SJCRH30 (cell line): ENCODE measurements at regions not wholly inside any gene's neighbourhood (a gene's known extent, or its start where the extent isn't known, plus 50 kb on each side); places are given as distances from the start of the nearest gene placed in this dataset.
"Not testable (repeated sequence)": the region's sequence is repeated elsewhere in the genome, so short reads cannot be mapped to it uniquely, and the experiment has no call there.

Experiments used
- DNase-seq, 2 experiments: peaks; one replicate each; pipeline ENCODE4 v3.0.0-alpha.2; 2015 to 2020
- H3K27ac ChIP-seq: fragments of 250-450 bp; sonication (Bioruptor Pico); 2 replicates; pipeline ENCODE4 v1.5.1; 2020; ENCODE audit warnings: mild to moderate bottlenecking, moderate library complexity
- H3K27me3 ChIP-seq: fragments of 250-450 bp; sonication (Bioruptor Pico); 2 replicates; pipeline ENCODE4 v1.5.1; 2020; ENCODE audit warnings: mild to moderate bottlenecking, moderate library complexity
- H3K36me3 ChIP-seq: fragments of 250-450 bp; sonication (Bioruptor Pico); 2 replicates; pipeline ENCODE4 v1.5.1; 2020; ENCODE audit warnings: mild to moderate bottlenecking, moderate library complexity
- H3K4me1 ChIP-seq: fragments of 250-450 bp; sonication (Bioruptor Pico); 2 replicates; pipeline ENCODE4 v1.5.1; 2020; ENCODE audit warnings: mild to moderate bottlenecking, moderate library complexity
- H3K4me3 ChIP-seq: fragments of 250-450 bp; sonication (Bioruptor Pico); 2 replicates; pipeline ENCODE4 v1.5.1; 2020; ENCODE audit warnings: mild to moderate bottlenecking, moderate library complexity
- H3K9me3 ChIP-seq: fragments of 250-450 bp; sonication (Bioruptor Pico); replicated peaks from 2 replicates; pipeline ENCODE4 v1.5.1; 2020; ENCODE audit warnings: mild to moderate bottlenecking, moderate library complexity

GRCh38 chr18:14606546-14606945 lies 63.1 kb upstream of the POTEC start:
- H3K4me3 ChIP-seq, H3K27ac ChIP-seq, H3K4me1 ChIP-seq, H3K9me3 ChIP-seq, H3K27me3 ChIP-seq, H3K36me3 ChIP-seq, DNase-seq: not testable (repeated sequence)

GRCh38 chr18:14607360-14607759 lies 64.0 kb upstream of the POTEC start:
- not testable (repeated sequence) for H3K4me1 ChIP-seq, H3K36me3 ChIP-seq, H3K27ac ChIP-seq, H3K27me3 ChIP-seq, H3K4me3 ChIP-seq, DNase-seq, H3K9me3 ChIP-seq

- not testable (repeated sequence) for H3K4me3 ChIP-seq, H3K27ac ChIP-seq, H3K36me3 ChIP-seq, DNase-seq, H3K27me3 ChIP-seq, H3K4me1 ChIP-seq, H3K9me3 ChIP-seq
These were observed 69.0 kb upstream of the POTEC start for GRCh38 chr18:14612422-14612821.

GRCh38 chr18:14614485-14614884 lies 71.1 kb upstream of the POTEC start:
- not testable (repeated sequence) for H3K27me3 ChIP-seq, H3K36me3 ChIP-seq, H3K4me1 ChIP-seq, H3K9me3 ChIP-seq, H3K4me3 ChIP-seq, DNase-seq, H3K27ac ChIP-seq

- H3K4me1 ChIP-seq, H3K27ac ChIP-seq, DNase-seq, H3K4me3 ChIP-seq, H3K9me3 ChIP-seq, H3K27me3 ChIP-seq, H3K36me3 ChIP-seq: not testable (repeated sequence)
These were observed 83.9 kb upstream of the POTEC start for GRCh38 chr18:14627336-14627735.

- not testable (repeated sequence) for H3K27ac ChIP-seq, H3K4me3 ChIP-seq, DNase-seq, H3K9me3 ChIP-seq, H3K36me3 ChIP-seq, H3K27me3 ChIP-seq, H3K4me1 ChIP-seq
These were observed 85.1 kb upstream of the POTEC start for GRCh38 chr18:14628323-14628978.

GRCh38 chr18:14628979-14629325 lies 85.6 kb upstream of the POTEC start:
- H3K9me3 ChIP-seq, H3K4me1 ChIP-seq, H3K4me3 ChIP-seq, H3K27me3 ChIP-seq, H3K27ac ChIP-seq, H3K36me3 ChIP-seq, DNase-seq: not testable (repeated sequence)

GRCh38 chr18:14632976-14633375 lies 89.6 kb upstream of the POTEC start:
- DNase-seq, H3K36me3 ChIP-seq, H3K4me1 ChIP-seq, H3K27ac ChIP-seq, H3K9me3 ChIP-seq, H3K27me3 ChIP-seq, H3K4me3 ChIP-seq: not testable (repeated sequence)

GRCh38 chr18:14638008-14638407 lies 94.6 kb upstream of the POTEC start:
- H3K4me1 ChIP-seq, H3K9me3 ChIP-seq, H3K4me3 ChIP-seq, DNase-seq, H3K27ac ChIP-seq, H3K27me3 ChIP-seq, H3K36me3 ChIP-seq: not testable (repeated sequence)

- not testable (repeated sequence) for H3K27ac ChIP-seq
These were observed 97.7 kb upstream of the POTEC start for GRCh38 chr18:14641121-14641520.

GRCh38 chr18:14643715-14644290 lies 100.4 kb upstream of the POTEC start:
- H3K27ac ChIP-seq, H3K27me3 ChIP-seq, DNase-seq, H3K36me3 ChIP-seq, H3K4me3 ChIP-seq, H3K4me1 ChIP-seq, H3K9me3 ChIP-seq: not testable (repeated sequence)

More at GRCh38 chr18:14641121-14641520, 97.7 kb upstream of the POTEC start:
- H3K27me3 ChIP-seq, H3K4me3 ChIP-seq, H3K4me1 ChIP-seq, H3K36me3 ChIP-seq, H3K9me3 ChIP-seq, DNase-seq: not testable (repeated sequence)

- not testable (repeated sequence) for H3K27ac ChIP-seq
These were observed 54.9 kb upstream of the ANKRD30B start for GRCh38 chr18:14693051-14693450.

GRCh38 chr18:14693882-14694281 lies 54.1 kb upstream of the ANKRD30B start:
- not testable (repeated sequence) for H3K9me3 ChIP-seq, H3K4me1 ChIP-seq, H3K27me3 ChIP-seq, H3K4me3 ChIP-seq, H3K36me3 ChIP-seq, H3K27ac ChIP-seq, DNase-seq

More at GRCh38 chr18:14693051-14693450, 54.9 kb upstream of the ANKRD30B start:
- not testable (repeated sequence) for H3K36me3 ChIP-seq, DNase-seq, H3K4me1 ChIP-seq, H3K27me3 ChIP-seq, H3K9me3 ChIP-seq, H3K4me3 ChIP-seq

- H3K9me3 ChIP-seq, H3K4me3 ChIP-seq, H3K36me3 ChIP-seq, H3K4me1 ChIP-seq, H3K27ac ChIP-seq, H3K27me3 ChIP-seq: not testable (repeated sequence)
- peak in 1 of 2 experiments; percentile 1 for DNase-seq
These were observed 50.0 kb upstream of the ANKRD30B start for GRCh38 chr18:14698006-14698405.
